GM18517 (cell line): ENCODE measurements at regions not wholly inside any gene's neighbourhood (a gene's known extent, or its start where the extent isn't known, plus 50 kb on each side); places are given as distances from the start of the nearest gene placed in this dataset.

Source experiments
- ATAC-seq: cut with Tn5 transposase; IDR thresholded peaks from one replicate; pipeline ENCODE4 v1.9.1; 2021; ENCODE audit warnings: mild to moderate bottlenecking, moderate library complexity; ENCODE audit not compliant: unreplicated experiment

DNA sequence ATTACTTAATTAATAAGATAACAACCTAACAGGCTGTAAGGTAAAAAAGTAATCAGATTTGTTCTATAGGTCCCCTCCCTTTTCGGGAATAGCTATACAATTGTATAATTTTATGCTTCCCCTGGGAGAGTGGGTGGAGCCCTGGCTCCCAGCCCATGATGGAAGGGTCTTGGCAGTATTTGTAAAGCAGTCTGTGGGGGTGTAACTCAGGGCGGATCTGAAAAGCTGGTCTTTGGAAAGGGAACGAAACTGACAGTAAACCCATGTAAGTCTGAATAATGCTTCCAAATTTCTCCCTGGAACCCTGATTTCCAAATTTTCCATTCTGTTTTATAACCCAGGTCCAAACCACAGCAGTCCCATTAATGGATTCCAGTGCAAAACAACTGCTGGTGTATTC lies 110.4 kb downstream of the DAD1 start:
- no peak for ATAC-seq

DNA sequence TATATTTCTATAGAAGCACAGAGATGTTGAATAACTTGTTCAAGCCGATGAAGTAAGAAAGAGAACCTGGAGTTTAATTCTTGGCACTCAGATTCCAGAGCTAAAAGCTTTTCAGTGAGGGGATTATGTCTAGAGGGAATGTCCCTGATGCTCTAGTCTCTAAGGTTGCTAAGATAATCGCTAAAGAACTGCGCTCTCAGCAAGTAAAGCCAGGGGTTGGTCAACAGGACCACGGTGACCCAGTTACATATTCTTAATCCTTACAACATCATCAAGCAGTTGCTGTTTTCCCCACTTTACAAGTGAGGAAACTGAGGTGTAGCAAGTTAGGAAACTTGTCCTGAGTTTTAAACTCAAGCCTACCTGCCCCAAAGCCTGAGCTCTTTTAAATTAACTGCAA lies 110.8 kb downstream of the DAD1 start:
- ATAC-seq, result no peak

- ATAC-seq, result no peak
Observed at GRCh38 chr14:22477569-22478194, 111.3 kb downstream of the DAD1 start.

DNA sequence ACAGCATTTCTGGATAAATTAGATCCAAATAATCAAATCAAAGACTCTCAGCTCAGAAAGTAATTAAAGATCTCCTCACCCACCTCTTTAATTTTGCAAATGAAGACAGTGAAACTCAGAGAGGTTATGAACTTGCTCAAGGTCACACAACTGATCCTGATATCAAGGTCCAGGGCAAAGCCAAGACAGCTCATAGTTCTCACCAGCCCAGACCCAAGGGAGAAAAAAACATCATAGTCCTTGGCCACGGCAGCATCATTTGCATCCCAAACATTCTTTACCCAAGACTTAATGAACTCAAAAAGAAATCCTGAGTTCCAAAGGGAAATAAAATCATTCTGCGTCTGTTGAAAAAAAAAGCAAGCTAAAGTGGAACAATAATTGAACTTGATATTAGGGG lies 112.1 kb downstream of the DAD1 start:
- no peak for ATAC-seq

DNA sequence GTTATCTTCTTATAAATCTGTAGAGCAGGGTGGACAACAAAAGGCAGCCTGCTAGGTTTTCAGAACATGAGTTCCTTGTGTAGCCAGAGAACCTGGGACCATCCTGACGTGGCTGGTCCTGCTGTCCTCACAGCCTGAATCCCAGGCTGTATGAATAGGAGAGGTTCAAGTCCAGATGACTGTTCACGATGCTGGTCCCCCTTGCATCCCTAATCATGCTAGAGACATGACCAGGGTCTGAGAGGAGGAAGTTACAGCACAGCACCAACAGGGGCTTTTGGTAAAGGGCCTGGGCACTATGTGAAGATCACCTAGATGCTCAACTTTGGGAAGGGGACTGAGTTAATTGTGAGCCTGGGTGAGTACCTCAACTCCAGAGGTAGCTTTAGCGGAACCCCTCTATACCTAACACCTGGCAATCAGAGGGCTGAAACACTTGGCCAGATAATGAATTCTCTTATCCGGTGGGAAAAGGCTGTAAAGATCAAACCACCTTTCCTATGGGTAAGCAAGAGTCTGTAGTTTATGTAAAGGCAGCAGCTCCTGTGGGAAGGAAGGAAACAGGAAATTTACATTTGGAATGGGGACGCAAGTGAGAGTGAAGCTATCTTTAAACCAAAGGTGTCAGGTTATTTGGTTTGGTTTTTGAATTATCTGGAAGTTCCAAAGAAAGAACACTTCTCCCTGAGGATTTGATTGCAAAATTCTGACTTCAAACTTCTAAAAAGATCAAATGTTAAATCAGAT lies 112.8 kb downstream of the DAD1 start:
- no peak for ATAC-seq

DNA sequence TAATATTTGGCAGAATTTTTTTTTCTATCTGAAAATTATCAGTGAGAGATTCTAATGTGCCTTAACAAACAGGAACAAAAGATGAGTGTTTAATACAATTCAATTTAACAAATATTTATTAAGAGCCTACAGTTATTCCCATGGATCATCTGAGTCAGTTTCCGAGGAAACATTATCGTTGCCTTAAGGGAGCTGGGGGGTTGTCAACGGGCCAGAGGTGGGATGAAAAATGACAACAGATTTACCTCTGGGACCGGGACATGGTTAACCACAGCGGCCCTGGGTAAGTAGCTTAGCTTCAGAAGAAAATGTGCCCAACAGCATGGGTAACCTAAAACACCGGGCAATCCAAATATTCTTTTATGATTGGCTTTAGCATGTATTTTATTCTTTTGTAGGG lies 113.6 kb downstream of the DAD1 start:
- no peak for ATAC-seq

DNA sequence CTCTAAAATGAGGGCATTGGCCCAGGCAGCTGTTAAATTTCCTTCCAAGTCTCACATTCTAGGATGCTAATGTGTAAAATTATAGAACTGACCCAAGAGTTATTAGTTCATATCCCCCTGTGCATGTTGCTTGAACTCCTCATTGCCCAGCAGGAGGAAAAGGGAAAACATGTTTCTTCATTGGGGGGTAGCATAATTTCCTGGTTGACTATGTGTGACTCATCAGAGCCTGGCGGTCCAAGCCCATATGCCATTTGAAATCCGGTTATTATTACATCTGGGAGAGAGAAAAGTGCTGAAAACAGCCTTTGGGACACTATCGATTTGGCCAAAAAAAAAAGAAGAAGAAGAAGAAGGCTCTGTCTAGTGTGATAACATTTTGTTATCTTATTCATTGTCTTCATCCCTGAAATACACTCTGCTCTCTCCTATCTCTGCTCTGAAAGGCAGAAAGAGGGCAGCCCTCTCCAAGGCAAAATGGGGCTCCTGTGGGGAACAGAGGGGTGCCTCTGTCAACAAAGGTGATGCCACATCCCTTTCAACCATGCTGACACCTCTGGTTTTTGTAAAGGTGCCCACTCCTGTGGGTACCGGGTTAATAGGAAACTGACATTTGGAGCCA lies 114.2 kb downstream of the DAD1 start:
- no peak for ATAC-seq

DNA sequence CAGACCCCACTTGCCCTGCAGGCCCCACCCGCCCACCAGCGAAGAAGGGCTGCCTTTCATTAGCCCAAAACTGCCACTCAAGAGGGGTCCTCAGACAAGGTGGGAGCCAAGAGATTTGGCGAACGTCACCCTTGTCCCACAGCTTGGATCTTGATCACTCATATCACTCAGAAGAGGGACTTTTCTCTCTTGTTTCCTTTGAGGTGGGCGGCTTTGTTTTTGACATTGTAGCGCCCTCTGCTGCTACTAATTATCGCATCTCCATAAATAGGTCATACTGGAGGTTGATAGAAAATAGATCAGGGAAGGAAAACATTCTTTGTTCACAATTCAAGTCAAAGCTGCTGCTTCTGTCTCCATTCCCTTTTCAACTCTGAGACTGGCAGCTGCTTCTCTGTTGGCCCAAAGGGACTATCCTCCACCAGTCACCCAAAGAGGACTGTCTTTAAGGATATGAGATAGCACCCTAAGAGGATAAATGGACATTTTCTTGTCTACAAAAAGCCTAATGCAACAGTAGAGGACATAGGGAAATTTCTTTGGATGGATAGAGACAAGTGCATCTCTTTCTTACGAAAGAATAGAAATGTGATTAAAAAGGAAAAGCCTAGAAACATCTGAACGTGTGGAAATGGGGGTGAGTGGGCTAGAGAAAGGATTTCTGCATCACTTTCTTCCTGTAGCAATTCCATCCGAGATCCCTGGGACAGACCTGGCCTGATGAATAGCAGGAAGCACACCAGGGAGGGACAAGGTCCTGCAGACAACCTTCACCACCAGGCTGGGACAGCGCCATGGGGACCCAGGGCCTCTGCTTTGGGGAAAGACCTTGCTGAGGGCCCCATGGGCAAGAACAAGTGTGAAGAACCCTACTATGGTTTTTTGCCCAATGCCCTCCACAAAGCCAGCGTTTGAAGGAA lies 115.8 kb downstream of the DAD1 start:
- ATAC-seq, result no peak

GRCh38 chr14:22472466-22472865 lies 116.6 kb downstream of the DAD1 start:
- ATAC-seq, result no peak

GRCh38 chr14:22471545-22472121 lies 117.4 kb downstream of the DAD1 start:
- no peak for ATAC-seq

- no peak for ATAC-seq
Observed at GRCh38 chr14:22469538-22470303, 119.3 kb downstream of the DAD1 start.

DNA sequence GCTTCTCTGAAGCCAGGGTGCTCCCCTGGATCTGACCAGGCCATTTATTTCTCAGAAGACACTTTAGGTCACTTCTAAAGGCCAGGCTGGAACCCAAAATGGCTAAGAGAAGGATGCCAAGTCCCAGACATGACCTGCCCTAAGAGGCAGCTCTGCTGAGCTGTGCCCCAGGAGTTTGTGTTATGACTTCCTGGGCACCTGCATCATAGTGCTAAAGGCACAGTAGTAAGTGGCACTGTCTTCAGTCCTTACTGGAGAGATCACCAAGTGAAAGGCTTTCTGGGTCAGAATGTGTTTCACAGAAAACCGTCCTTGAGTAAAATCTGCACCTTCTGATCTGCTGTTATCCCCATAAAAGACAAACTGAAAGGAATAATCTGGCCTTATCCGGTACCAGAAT lies 120.2 kb downstream of the DAD1 start:
- ATAC-seq, result no peak

- ATAC-seq, result no peak
Observed at GRCh38 chr14:22466491-22466890, 122.5 kb downstream of the DAD1 start.

GRCh38 chr14:22465201-22465840 lies 123.7 kb downstream of the DAD1 start:
- ATAC-seq, result no peak

- peak; percentile 68 for ATAC-seq
Observed at GRCh38 chr14:22464422-22465142, 124.4 kb downstream of the DAD1 start.

- no peak for ATAC-seq
Observed at GRCh38 chr14:22463763-22464173, 125.3 kb downstream of the DAD1 start.

DNA sequence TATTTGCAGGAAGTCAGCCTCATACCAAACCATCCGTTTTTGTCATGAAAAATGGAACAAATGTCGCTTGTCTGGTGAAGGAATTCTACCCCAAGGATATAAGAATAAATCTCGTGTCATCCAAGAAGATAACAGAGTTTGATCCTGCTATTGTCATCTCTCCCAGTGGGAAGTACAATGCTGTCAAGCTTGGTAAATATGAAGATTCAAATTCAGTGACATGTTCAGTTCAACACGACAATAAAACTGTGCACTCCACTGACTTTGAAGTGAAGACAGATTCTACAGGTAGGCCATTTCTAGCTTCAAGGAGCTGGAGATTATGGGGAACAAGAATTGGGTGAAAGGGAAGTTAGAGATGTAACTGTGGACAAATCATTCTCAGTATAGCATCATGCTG lies 126.1 kb downstream of the DAD1 start:
- no peak for ATAC-seq

DNA sequence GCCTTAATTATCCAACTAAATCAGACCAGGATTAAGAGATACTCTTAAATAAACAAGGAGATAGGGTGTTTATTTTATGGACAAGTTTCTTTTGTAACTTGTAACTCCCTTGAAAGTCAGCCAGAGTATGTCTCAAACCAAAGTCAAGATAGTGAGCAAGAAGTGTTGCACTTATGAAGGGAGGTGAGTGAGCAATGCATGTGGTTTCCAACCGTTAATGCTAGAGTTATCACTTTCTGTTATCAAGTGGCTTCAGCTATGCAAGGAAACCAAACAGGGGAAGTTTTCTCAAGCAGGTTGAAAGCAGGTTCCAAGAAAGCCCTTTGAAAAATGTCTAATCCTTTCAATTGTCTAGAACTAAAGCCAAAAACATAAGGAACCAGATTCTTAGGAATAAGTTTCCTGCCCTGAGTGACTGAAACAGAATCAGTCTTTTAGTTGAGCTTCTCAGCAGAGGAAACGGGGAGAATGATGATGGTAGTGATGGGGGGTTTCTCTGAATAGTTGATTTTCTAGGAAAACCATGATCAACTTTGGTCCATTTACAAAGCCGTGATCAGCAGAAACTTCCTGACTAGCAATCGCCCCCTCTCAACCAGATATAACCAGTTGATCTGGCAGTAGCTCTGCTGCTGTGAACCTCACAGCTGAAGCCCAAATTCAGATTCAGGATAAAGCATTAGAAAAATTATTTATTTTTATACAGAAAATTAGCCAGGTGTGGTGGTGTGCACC lies 128.4 kb downstream of the DAD1 start:
- no peak for ATAC-seq
